RPMI7951 (cell line): ENCODE measurements at regions not wholly inside any gene's neighbourhood (a gene's known extent, or its start where the extent isn't known, plus 50 kb on each side); places are given as distances from the start of the nearest gene placed in this dataset.

Source experiments
- DNase-seq: peaks from one replicate; pipeline ENCODE4 v3.0.0-alpha.2; 2012; ENCODE audit warnings: low read depth

GRCh38 chr16:66289986-66290385 is 76.5 kb upstream of the CDH5 start:
- DNase-seq, result no peak

- no peak for DNase-seq
Observed at GRCh38 chr16:66289051-66289680, 77.3 kb upstream of the CDH5 start.

- DNase-seq, result no peak
Observed at GRCh38 chr16:66287926-66288325, 78.6 kb upstream of the CDH5 start.

- no peak for DNase-seq
Observed at GRCh38 chr16:66287416-66287815, 79.1 kb upstream of the CDH5 start.

GRCh38 chr16:66286527-66286926 is 80.0 kb upstream of the CDH5 start:
- DNase-seq, result no peak

- no peak for DNase-seq
Observed at GRCh38 chr16:66278604-66279262, 87.8 kb upstream of the CDH5 start.

GRCh38 chr16:66278111-66278531 is 88.4 kb upstream of the CDH5 start:
- no peak for DNase-seq

GRCh38 chr16:66277311-66278070 is 89.0 kb upstream of the CDH5 start:
- DNase-seq, result no peak

GRCh38 chr16:66275775-66276428 is 90.6 kb upstream of the CDH5 start:
- DNase-seq, result peak; percentile 71

GRCh38 chr16:66274335-66275110 is 92.0 kb upstream of the CDH5 start:
- DNase-seq, result peak; percentile 51

- DNase-seq, result peak; percentile 69
Observed at GRCh38 chr16:66273644-66274334, 92.7 kb upstream of the CDH5 start.

GRCh38 chr16:66273053-66273452 is 93.4 kb upstream of the CDH5 start:
- no peak for DNase-seq

GRCh38 chr16:66272461-66272860 is 94.0 kb upstream of the CDH5 start:
- DNase-seq, result no peak

GRCh38 chr16:66271074-66272060 is 95.1 kb upstream of the CDH5 start:
- DNase-seq, result peak; percentile 75

- DNase-seq, result peak; percentile 67
Observed at GRCh38 chr16:66270333-66270927, 96.1 kb upstream of the CDH5 start.

- DNase-seq, result no peak
Observed at GRCh38 chr16:66269617-66270332, 96.7 kb upstream of the CDH5 start.

GRCh38 chr16:66267292-66268014 is 99.0 kb upstream of the CDH5 start:
- DNase-seq, result no peak
